ENCODE measurements at regions not wholly inside any gene's neighbourhood (a gene's known extent, or its start where the extent isn't known, plus 50 kb on each side); places are given as distances from the start of the nearest gene placed in this dataset.

- no peaks in the 10 kb centered on the region for H3K36me3 ChIP-seq (ENCODE audit: insufficient read depth, low read length)
- H4K20me1 ChIP-seq (ENCODE audit: insufficient read depth, low read depth, low read length): no peaks in the 10 kb centered on the region
- H3K9me2 ChIP-seq (replicated peaks; ENCODE audit: insufficient read depth, low read length): no peaks in the 10 kb centered on the region
- H3K9ac ChIP-seq (ENCODE audit: low read length): no peak overlapping the region
- 0 out of 2 replicates have a peak, but pooled peaks cover 2% of the 10 kb centered on the region for H3K27me3 ChIP-seq (ENCODE audit: low read length)
- no peak for DNase-seq
- no peaks in the 10 kb centered on the region for H3K4me1 ChIP-seq (ENCODE audit: low read length)
- H3K4me3 ChIP-seq (ENCODE audit: low read length): no peak overlapping the region
- H3K79me2 ChIP-seq (ENCODE audit: low read length): no peaks in the 10 kb centered on the region
- no peak overlapping the region for H3K4me2 ChIP-seq (ENCODE audit: low read depth, low read length, poor library complexity, severe bottlenecking)
- H3K27ac ChIP-seq (ENCODE audit: low read length): no peak overlapping the region
- H3K9me3 ChIP-seq (ENCODE audit: low read length): no peaks in the 10 kb centered on the region
- H2AFZ ChIP-seq (ENCODE audit: low read length): no peak overlapping the region
Measured at GRCh38 chr11:30733748-30734147, 147.6 kb upstream of the MPPED2 start.

- Histone ChIP-seq H3K4me2 (ENCODE audit: low read depth, low read length, poor library complexity, severe bottlenecking) (no peak overlapping the region), H3K27me3 (ENCODE audit: low read length) (0 out of 2 replicates have a peak, but pooled peaks cover 2% of the 10 kb centered on the region), H3K9me2 (replicated peaks; ENCODE audit: insufficient read depth, low read length) (no peaks in the 10 kb centered on the region), H3K9ac (ENCODE audit: low read length) (no peak overlapping the region), H2AFZ (ENCODE audit: low read length) (no peak overlapping the region), H3K36me3 (ENCODE audit: insufficient read depth, low read length) (no peaks in the 10 kb centered on the region), H3K9me3 (ENCODE audit: low read length) (no peaks in the 10 kb centered on the region), H3K27ac (ENCODE audit: low read length) (no peak overlapping the region), H3K4me1 (ENCODE audit: low read length) (no peaks in the 10 kb centered on the region), H3K4me3 (ENCODE audit: low read length) (no peak overlapping the region), H3K79me2 (ENCODE audit: low read length) (no peaks in the 10 kb centered on the region), H4K20me1 (ENCODE audit: insufficient read depth, low read depth, low read length) (no peaks in the 10 kb centered on the region)
- DNase-seq: no peak
Measured at GRCh38 chr11:30730011-30730410, 143.9 kb upstream of the MPPED2 start.

GRCh38 chr11:30729187-30729713, 143.1 kb upstream of the MPPED2 start:
- Histone ChIP-seq H2AFZ (ENCODE audit: low read length) (no peak overlapping the region), H3K79me2 (ENCODE audit: low read length) (no peaks in the 10 kb centered on the region), H3K9me3 (ENCODE audit: low read length) (no peaks in the 10 kb centered on the region), H3K4me2 (ENCODE audit: low read depth, low read length, poor library complexity, severe bottlenecking) (no peak overlapping the region), H3K36me3 (ENCODE audit: insufficient read depth, low read length) (no peaks in the 10 kb centered on the region), H3K4me1 (ENCODE audit: low read length) (no peaks in the 10 kb centered on the region), H3K9ac (ENCODE audit: low read length) (no peak overlapping the region), H3K27me3 (ENCODE audit: low read length) (0 out of 2 replicates have a peak, but pooled peaks cover 2% of the 10 kb centered on the region), H3K27ac (ENCODE audit: low read length) (no peak overlapping the region), H3K9me2 (replicated peaks; ENCODE audit: insufficient read depth, low read length) (no peaks in the 10 kb centered on the region), H3K4me3 (ENCODE audit: low read length) (no peak overlapping the region), H4K20me1 (ENCODE audit: insufficient read depth, low read depth, low read length) (no peaks in the 10 kb centered on the region)
- DNase-seq: no peak

- H3K79me2 ChIP-seq (ENCODE audit: low read length): no peaks in the 10 kb centered on the region
- H2AFZ ChIP-seq (ENCODE audit: low read length): no peak overlapping the region
- no peaks in the 10 kb centered on the region for H3K9me3 ChIP-seq (ENCODE audit: low read length)
- H4K20me1 ChIP-seq (ENCODE audit: insufficient read depth, low read depth, low read length): no peaks in the 10 kb centered on the region
- no peaks in the 10 kb centered on the region for H3K9me2 ChIP-seq (replicated peaks; ENCODE audit: insufficient read depth, low read length)
- H3K27me3 ChIP-seq (ENCODE audit: low read length): 0 out of 2 replicates have a peak, but pooled peaks cover 2% of the 10 kb centered on the region
- DNase-seq: no peak
- H3K4me2 ChIP-seq (ENCODE audit: low read depth, low read length, poor library complexity, severe bottlenecking): no peak overlapping the region
- H3K4me3 ChIP-seq (ENCODE audit: low read length): no peak overlapping the region
- no peaks in the 10 kb centered on the region for H3K4me1 ChIP-seq (ENCODE audit: low read length)
- no peak overlapping the region for H3K9ac ChIP-seq (ENCODE audit: low read length)
- H3K36me3 ChIP-seq (ENCODE audit: insufficient read depth, low read length): no peaks in the 10 kb centered on the region
- no peak overlapping the region for H3K27ac ChIP-seq (ENCODE audit: low read length)
Measured at GRCh38 chr11:30725645-30726195, 139.6 kb upstream of the MPPED2 start.

- H3K27me3 ChIP-seq (ENCODE audit: low read length): 0 out of 2 replicates have a peak, but pooled peaks cover 2% of the 10 kb centered on the region
- H3K9ac ChIP-seq (ENCODE audit: low read length): no peak overlapping the region
- no peaks in the 10 kb centered on the region for H3K36me3 ChIP-seq (ENCODE audit: insufficient read depth, low read length)
- DNase-seq: no peak
- H4K20me1 ChIP-seq (ENCODE audit: insufficient read depth, low read depth, low read length): no peaks in the 10 kb centered on the region
- no peaks in the 10 kb centered on the region for H3K9me2 ChIP-seq (replicated peaks; ENCODE audit: insufficient read depth, low read length)
- no peak overlapping the region for H2AFZ ChIP-seq (ENCODE audit: low read length)
- no peak overlapping the region for H3K4me2 ChIP-seq (ENCODE audit: low read depth, low read length, poor library complexity, severe bottlenecking)
- no peaks in the 10 kb centered on the region for H3K9me3 ChIP-seq (ENCODE audit: low read length)
- H3K4me1 ChIP-seq (ENCODE audit: low read length): no peaks in the 10 kb centered on the region
- H3K4me3 ChIP-seq (ENCODE audit: low read length): no peak overlapping the region
- H3K27ac ChIP-seq (ENCODE audit: low read length): no peak overlapping the region
- H3K79me2 ChIP-seq (ENCODE audit: low read length): no peaks in the 10 kb centered on the region
Measured at GRCh38 chr11:30724274-30724673, 138.1 kb upstream of the MPPED2 start.

GRCh38 chr11:30719371-30719770, 133.2 kb upstream of the MPPED2 start:
- no peak overlapping the region for H3K4me3 ChIP-seq (ENCODE audit: low read length)
- H3K9me2 ChIP-seq (replicated peaks; ENCODE audit: insufficient read depth, low read length): no peaks in the 10 kb centered on the region
- no peaks in the 10 kb centered on the region for H4K20me1 ChIP-seq (ENCODE audit: insufficient read depth, low read depth, low read length)
- no peaks in the 10 kb centered on the region for H3K4me1 ChIP-seq (ENCODE audit: low read length)
- no peak overlapping the region for H3K4me2 ChIP-seq (ENCODE audit: low read depth, low read length, poor library complexity, severe bottlenecking)
- no peaks in the 10 kb centered on the region for H3K9me3 ChIP-seq (ENCODE audit: low read length)
- DNase-seq: no peak
- H2AFZ ChIP-seq (ENCODE audit: low read length): no peak overlapping the region
- no peak overlapping the region for H3K9ac ChIP-seq (ENCODE audit: low read length)
- no peaks in the 10 kb centered on the region for H3K27me3 ChIP-seq (ENCODE audit: low read length)
- H3K79me2 ChIP-seq (ENCODE audit: low read length): no peaks in the 10 kb centered on the region
- H3K36me3 ChIP-seq (ENCODE audit: insufficient read depth, low read length): no peaks in the 10 kb centered on the region
- no peak overlapping the region for H3K27ac ChIP-seq (ENCODE audit: low read length)

GRCh38 chr11:30717641-30718040, 131.5 kb upstream of the MPPED2 start:
- no peaks in the 10 kb centered on the region for H3K79me2 ChIP-seq (ENCODE audit: low read length)
- no peaks in the 10 kb centered on the region for H3K4me1 ChIP-seq (ENCODE audit: low read length)
- H3K9me3 ChIP-seq (ENCODE audit: low read length): no peaks in the 10 kb centered on the region
- H4K20me1 ChIP-seq (ENCODE audit: insufficient read depth, low read depth, low read length): no peaks in the 10 kb centered on the region
- H3K4me2 ChIP-seq (ENCODE audit: low read depth, low read length, poor library complexity, severe bottlenecking): no peak overlapping the region
- H2AFZ ChIP-seq (ENCODE audit: low read length): no peak overlapping the region
- H3K4me3 ChIP-seq (ENCODE audit: low read length): no peak overlapping the region
- no peaks in the 10 kb centered on the region for H3K27me3 ChIP-seq (ENCODE audit: low read length)
- DNase-seq: no peak
- H3K9ac ChIP-seq (ENCODE audit: low read length): no peak overlapping the region
- H3K27ac ChIP-seq (ENCODE audit: low read length): no peak overlapping the region
- no peaks in the 10 kb centered on the region for H3K36me3 ChIP-seq (ENCODE audit: insufficient read depth, low read length)
- no peaks in the 10 kb centered on the region for H3K9me2 ChIP-seq (replicated peaks; ENCODE audit: insufficient read depth, low read length)

GRCh38 chr11:30717009-30717408, 130.9 kb upstream of the MPPED2 start:
- Histone ChIP-seq H3K27ac (ENCODE audit: low read length) (no peak overlapping the region), H3K9me2 (replicated peaks; ENCODE audit: insufficient read depth, low read length) (no peaks in the 10 kb centered on the region), H3K4me3 (ENCODE audit: low read length) (no peak overlapping the region), H3K9ac (ENCODE audit: low read length) (no peak overlapping the region), H3K9me3 (ENCODE audit: low read length) (no peaks in the 10 kb centered on the region), H3K36me3 (ENCODE audit: insufficient read depth, low read length) (no peaks in the 10 kb centered on the region), H3K79me2 (ENCODE audit: low read length) (no peaks in the 10 kb centered on the region), H3K4me1 (ENCODE audit: low read length) (no peaks in the 10 kb centered on the region), H4K20me1 (ENCODE audit: insufficient read depth, low read depth, low read length) (no peaks in the 10 kb centered on the region), H2AFZ (ENCODE audit: low read length) (no peak overlapping the region), H3K27me3 (ENCODE audit: low read length) (no peaks in the 10 kb centered on the region), H3K4me2 (ENCODE audit: low read depth, low read length, poor library complexity, severe bottlenecking) (no peak overlapping the region)
- DNase-seq: no peak

All from Karpas-422 (cell line).